Ovary (tissue), 7 donors: ENCODE measurements at regions not wholly inside any gene's neighbourhood (a gene's known extent, or its start where the extent isn't known, plus 50 kb on each side); places are given as distances from the start of the nearest gene placed in this dataset.

Source experiments
- DNase-seq, 5 donors: peaks; one replicate each; pipeline ENCODE4 v3.0.0-alpha.2; 2019 to 2020
- H3K27ac ChIP-seq, 2 donors: fragments of 200-600 bp; one replicate each; pipeline versions ENCODE4 v1.5.1 to v1.8.0; 2019 to 2022
- H3K27me3 ChIP-seq: fragments of 200-600 bp; one replicate; pipeline ENCODE4 v1.8.0; 2022
- H3K36me3 ChIP-seq: fragments of 200-600 bp; sonication (generic); one replicate; pipeline ENCODE4 v1.5.1; 2019
- H3K4me1 ChIP-seq: one replicate; pipeline ENCODE4 v1.8.1; 2013; ENCODE audit warnings: mild to moderate bottlenecking, moderate library complexity; ENCODE audit not compliant: insufficient read depth
- H3K4me3 ChIP-seq: fragments of 200-600 bp; sonication (generic); one replicate; pipeline ENCODE4 v1.5.1; 2017
- H3K9me3 ChIP-seq, 2 donors: fragments of 200-600 bp in 1 of 2; sonication (generic) in 1 of 2; one replicate each; pipeline versions ENCODE4 v1.5.1 to v1.8.1; 2013 to 2019; ENCODE audit warnings: mild to moderate bottlenecking in 1 of 2, moderate library complexity in 1 of 2
- EP300 ChIP-seq: sonication (generic); formaldehyde crosslinking; IDR thresholded peaks from one replicate; pipeline ENCODE4 v1.6.1; 2017; ENCODE audit warnings: antibody characterized with exemption
- POLR2A ChIP-seq: fragments of 450-650 bp; IDR thresholded peaks from one replicate; pipeline ENCODE4 v1.6.1; 2017; ENCODE audit warnings: antibody characterized with exemption, mild to moderate bottlenecking, moderate library complexity
- WGBS, 3 donors: extraction: QIAGEN DNeasy Blood & Tissue Kit in 1 of 3; methylation state at CpG; one replicate each; pipeline versions ENCODE4 v1.1.5 to v1.1.7; 2013 to 2017; 5-methylcytosine and 5-hydroxymethylcytosine counted together
- intact Hi-C, 4 donors: fragments of 100-400 bp; cut with DNase I; formaldehyde crosslinking; loops; one replicate each; pipeline versions ENCODE4 v1.11.0 to v1.15.1; 2022 to 2023
- TF ChIP-seq, protein P1 (sequence below), 3 donors: fragments of 450-650 bp in 2 of 3; fragments of 200-600 bp in 1 of 3; IDR thresholded peaks; one replicate each; pipeline versions ENCODE4 v1.5.1 to v1.8.0; 2016 to 2022; ENCODE audit warnings: antibody characterized with exemption in 3 of 3, mild to moderate bottlenecking in 1 of 3
- donor health status: DM: no; HTN: no; CAD: no; lungs with moderate emphysema.
- donor health status: DM: no; HTN: no; CAD: no.
- donor health status: Bipolar disorder and iron deficiency.
- donor health status: DM: no; HTN: no; CAD: no.
- donor health status: DM: yes; HTN: yes; CAD: no.

DNA sequence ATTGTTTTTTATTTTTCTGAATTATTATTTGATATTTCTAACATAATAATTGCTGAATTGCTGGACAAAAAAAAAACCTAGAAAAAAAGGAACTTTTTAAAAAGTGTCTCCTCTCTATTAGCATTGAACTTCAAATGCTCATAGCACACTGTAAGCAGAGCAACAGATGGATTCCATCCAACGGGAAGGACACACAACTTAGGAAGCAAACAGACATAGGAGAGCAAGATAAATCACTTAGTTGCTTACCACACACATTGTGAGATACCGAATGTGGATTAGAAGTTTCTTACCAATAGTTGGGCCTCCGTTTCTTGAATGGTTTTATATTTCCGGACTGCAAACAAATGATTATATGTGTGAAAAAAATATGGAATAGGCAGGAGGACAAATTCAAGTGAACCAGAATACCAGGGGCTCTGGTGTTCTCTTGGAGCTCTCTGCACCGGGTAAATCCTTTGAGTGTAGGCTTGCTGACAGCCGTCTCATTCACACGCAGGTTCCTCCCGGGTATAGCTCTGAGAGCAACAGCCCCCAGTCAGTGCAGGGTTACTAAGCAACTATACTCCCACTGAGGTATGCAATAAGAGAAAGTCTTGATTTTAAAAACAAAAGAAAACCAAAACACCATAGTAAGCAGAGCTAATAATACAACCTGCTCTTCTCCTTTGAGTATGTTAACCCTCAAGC lies 217.6 kb downstream of the TMEM167A start:
- Histone ChIP-seq H3K36me3 (no peaks in the 10 kb centered on the region), H3K4me1 (no peaks in the 10 kb centered on the region), H3K27ac (no peak overlapping the region), H3K9me3 (no peaks in the 10 kb centered on the region), H3K27me3 (no peaks in the 10 kb centered on the region), H3K4me3 (no peak overlapping the region)
- intact Hi-C loops: no loop called here
- DNase-seq: no peak
- 12 to 19% (median 12%) methylated on average over 8 of the region's 8 CpGs for WGBS, 3 donors
- TF ChIP-seq, protein P1, sequence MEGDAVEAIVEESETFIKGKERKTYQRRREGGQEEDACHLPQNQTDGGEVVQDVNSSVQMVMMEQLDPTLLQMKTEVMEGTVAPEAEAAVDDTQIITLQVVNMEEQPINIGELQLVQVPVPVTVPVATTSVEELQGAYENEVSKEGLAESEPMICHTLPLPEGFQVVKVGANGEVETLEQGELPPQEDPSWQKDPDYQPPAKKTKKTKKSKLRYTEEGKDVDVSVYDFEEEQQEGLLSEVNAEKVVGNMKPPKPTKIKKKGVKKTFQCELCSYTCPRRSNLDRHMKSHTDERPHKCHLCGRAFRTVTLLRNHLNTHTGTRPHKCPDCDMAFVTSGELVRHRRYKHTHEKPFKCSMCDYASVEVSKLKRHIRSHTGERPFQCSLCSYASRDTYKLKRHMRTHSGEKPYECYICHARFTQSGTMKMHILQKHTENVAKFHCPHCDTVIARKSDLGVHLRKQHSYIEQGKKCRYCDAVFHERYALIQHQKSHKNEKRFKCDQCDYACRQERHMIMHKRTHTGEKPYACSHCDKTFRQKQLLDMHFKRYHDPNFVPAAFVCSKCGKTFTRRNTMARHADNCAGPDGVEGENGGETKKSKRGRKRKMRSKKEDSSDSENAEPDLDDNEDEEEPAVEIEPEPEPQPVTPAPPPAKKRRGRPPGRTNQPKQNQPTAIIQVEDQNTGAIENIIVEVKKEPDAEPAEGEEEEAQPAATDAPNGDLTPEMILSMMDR (IDR thresholded peaks at IDR 0.05): no peak
- TF ChIP-seq POLR2A (no peak), EP300 (no peak)

DNA sequence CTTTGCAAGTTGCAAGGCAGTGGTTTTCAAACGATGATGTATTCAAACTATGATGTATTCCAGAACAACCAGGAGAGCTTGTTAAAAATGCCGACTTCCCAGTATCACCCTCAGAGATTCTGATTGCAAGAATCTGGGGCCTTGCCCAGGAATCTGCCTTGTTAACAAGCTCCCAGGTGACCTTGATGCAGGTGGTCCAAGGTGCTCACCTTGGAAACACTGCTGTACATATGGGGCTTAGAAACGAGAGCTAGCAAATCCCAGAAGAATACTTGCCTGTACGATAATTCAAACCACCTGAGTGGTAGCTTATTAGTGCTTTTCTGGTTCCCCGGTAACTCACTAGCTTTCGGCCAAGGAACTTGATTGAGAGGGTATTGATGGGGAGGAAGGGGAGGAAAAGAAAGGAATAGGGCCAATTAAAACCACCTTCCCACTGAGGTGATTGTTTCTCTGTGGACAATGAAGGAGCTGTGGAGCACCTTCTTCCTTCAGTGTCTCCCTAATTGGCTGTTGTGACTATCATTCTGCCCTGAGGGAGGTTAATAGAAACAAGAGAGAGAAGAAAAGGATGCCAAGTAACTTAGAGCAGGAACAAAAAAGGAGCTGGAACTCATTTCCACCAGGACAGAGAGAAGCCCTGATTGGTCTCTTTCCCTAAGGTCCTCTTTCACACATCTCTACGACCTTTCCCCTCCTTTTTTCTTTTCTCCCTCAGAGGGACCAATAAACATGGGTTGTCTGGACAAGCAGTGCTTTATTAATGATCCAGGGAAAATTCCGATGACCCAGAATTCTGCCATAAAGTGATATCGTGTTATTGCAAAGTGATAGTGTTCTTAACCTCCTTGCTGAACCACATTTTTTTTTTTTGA lies 218.8 kb downstream of the TMEM167A start:
- Histone ChIP-seq H3K36me3 (no peaks in the 10 kb centered on the region), H3K27ac (no peak overlapping the region), H3K27me3 (no peaks in the 10 kb centered on the region), H3K9me3 (no peaks in the 10 kb centered on the region), H3K4me3 (no peak overlapping the region), H3K4me1 (no peaks in the 10 kb centered on the region)
- no peak for DNase-seq
- WGBS, 3 donors: 48 to 61% (median 60%) methylated on average over 9 of the region's 9 CpGs
- intact Hi-C loops: no loop called here
- TF ChIP-seq, protein P1 (IDR thresholded peaks at IDR 0.05): no peak
- no peak for TF ChIP-seq POLR2A
- no peak for TF ChIP-seq EP300

DNA sequence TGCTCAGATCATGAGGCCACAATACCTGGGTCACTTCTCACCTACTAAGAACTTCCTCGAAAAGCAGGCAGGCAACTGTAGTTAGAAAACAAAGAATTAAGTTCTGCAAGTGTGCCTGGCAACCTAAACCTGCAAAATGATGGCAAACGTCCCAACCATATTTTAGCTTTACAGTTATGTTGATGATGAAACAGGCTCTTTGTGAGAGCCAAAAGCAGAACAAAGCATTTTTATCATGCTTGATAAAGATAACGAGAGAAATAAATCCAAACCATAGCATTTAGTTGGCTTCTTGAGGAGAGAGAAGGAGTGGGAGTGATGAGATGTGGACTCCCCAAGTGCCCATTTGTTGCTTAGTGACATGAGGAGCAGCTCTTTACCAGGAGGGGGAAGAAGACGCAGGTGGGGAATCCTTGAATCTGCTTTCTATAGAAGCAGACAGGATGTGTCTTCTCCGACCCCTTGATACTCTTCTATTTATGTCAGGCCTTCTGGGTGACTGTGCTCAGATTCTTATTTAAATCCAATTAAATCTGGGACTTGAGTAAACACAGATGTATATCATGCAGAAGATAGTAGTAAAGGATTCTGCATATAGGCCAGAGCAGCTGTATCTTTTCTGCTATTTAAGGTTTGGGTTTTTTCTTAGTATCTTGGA lies 221.2 kb downstream of the TMEM167A start:
- DNase-seq: no peak
- 44 to 52% (median 51%) methylated on average over 5 of the region's 5 CpGs for WGBS, 3 donors
- intact Hi-C loops: no loop called here
- TF ChIP-seq EP300 (no peak), POLR2A (no peak)
- TF ChIP-seq, protein P1 (IDR thresholded peaks at IDR 0.05): no peak
- H3K9me3 ChIP-seq: no peaks in the 10 kb centered on the region
- no peak overlapping the region for H3K4me3 ChIP-seq
- no peaks in the 10 kb centered on the region for H3K4me1 ChIP-seq
- H3K36me3 ChIP-seq: no peaks in the 10 kb centered on the region
- H3K27ac ChIP-seq: no peak overlapping the region
- no peaks in the 10 kb centered on the region for H3K27me3 ChIP-seq

DNA sequence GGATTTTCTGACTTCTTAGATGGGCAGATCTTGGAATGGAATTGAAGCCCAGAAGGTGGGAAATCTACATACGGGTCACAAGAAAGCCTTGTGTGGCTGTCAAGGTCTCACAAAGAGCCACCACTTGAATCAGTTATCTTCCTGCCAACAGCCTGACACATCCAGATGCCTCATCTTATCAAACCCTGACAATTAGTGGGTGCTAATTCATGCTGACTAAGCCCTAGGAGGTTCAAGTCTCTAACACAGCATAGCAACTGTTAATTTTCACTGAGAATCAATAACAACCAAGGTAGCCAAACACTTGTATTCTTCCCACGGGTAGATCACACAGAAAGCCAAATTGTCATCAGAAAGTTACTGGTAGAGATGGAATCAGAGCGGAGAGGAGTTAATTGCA lies 222.2 kb downstream of the TMEM167A start:
- no peak for DNase-seq
- intact Hi-C loops: no loop called here

More for the DNA sequence above, 222.2 kb downstream of the TMEM167A start:
- Histone ChIP-seq H3K9me3 (no peaks in the 10 kb centered on the region), H3K27ac (no peak overlapping the region), H3K36me3 (no peaks in the 10 kb centered on the region), H3K4me1 (no peaks in the 10 kb centered on the region), H3K27me3 (no peaks in the 10 kb centered on the region), H3K4me3 (no peak overlapping the region)
- WGBS, 3 donors: 76 to 81% (median 79%) methylated on average over 3 of the region's 3 CpGs
- TF ChIP-seq EP300 (no peak), POLR2A (no peak)
- TF ChIP-seq, protein P1 (IDR thresholded peaks at IDR 0.05): no peak
